ENCODE measurements at regions not wholly inside any gene's neighbourhood (a gene's known extent, or its start where the extent isn't known, plus 50 kb on each side); places are given as distances from the start of the nearest gene placed in this dataset.
A peak's percentile ranks its signal among the peaks of the same experiment; 100 is the strongest.

DNA sequence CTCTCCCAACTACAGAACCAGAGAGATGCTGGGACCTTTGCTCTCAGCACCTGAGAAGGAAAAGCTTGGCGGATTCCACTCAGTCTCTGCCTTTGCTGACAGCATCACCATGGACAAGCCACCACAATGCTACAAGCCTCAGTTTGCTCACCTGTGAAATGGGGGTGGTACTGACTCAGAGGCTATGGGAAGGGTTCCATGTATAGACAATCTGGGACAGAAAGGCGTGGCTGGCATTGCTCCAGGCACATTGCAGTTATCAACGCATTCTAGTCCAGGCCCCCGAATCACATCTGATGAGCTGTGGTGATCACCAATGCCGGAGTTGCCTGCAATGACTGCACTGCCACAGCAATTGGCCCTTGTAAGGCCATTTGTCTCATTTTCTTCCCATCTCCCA is 72.6 kb downstream of the ISX start:
- peaks cover 0 to 3% of the 10 kb centered on the region in 2 donors for H3K27me3 ChIP-seq (ENCODE audit: control insufficient read depth in 2 of 2, insufficient read depth in 2 of 2, low read length in 2 of 2)
- H3K9ac ChIP-seq (ENCODE audit: low read depth in 1 of 2, low read length in 2 of 2) = no peak overlapping the region
- no peak overlapping the region for H3K4me3 ChIP-seq (ENCODE audit: low read length in 2 of 2)
- peaks cover 16 to 23% of the 10 kb centered on the region in 2 donors for H3K4me1 ChIP-seq (ENCODE audit: control insufficient read depth in 2 of 2, insufficient read depth in 2 of 2, low read length in 2 of 2)
- H3K36me3 ChIP-seq (ENCODE audit: control insufficient read depth in 2 of 2, insufficient read depth in 2 of 2, low read length in 2 of 2) = no peaks in the 10 kb centered on the region
- H3K9me3 ChIP-seq (ENCODE audit: control insufficient read depth in 2 of 2, low read length in 2 of 2) = no peaks in the 10 kb centered on the region
- H3K27ac ChIP-seq (ENCODE audit: low read depth in 2 of 2, low read length in 2 of 2) = no peak overlapping the region

- Histone ChIP-seq H3K4me1 (ENCODE audit: control insufficient read depth in 2 of 2, insufficient read depth in 2 of 2, low read length in 2 of 2) (no peaks in the 10 kb centered on the region), H3K27ac (ENCODE audit: low read depth in 2 of 2, low read length in 2 of 2) (no peak overlapping the region), H3K9ac (ENCODE audit: low read depth in 1 of 2, low read length in 2 of 2) (peak overlapping the region in 1 of 2 donors; percentile 28)
Measured at GRCh38 chr22:35140879-35141745, 75.2 kb downstream of the ISX start.

DNA sequence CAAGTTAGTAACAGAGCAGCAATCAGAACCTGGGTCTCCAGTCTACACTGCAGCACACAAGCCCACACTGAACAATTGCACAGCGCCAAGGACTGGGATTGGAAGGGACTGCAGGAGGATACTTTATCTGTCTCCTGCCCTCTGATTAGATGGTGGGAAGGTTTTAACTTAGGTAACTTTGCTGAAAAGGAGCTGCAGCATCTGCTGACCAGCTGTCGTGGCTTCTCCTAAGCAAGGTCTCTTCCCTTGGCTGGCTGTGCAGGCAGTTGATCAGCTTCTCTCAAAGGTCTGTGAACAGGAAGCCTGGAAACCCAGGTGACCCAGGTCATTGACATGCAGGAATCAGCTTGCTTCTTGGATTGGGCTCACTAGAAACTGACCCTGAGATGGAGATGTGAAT is 82.4 kb downstream of the ISX start:
- Histone ChIP-seq H3K4me1 (ENCODE audit: control insufficient read depth in 2 of 2, insufficient read depth in 2 of 2, low read length in 2 of 2) (no peaks in the 10 kb centered on the region), H3K4me3 (ENCODE audit: low read length in 2 of 2) (no peak overlapping the region), H3K27ac (ENCODE audit: low read depth in 2 of 2, low read length in 2 of 2) (no peak overlapping the region), H3K9me3 (ENCODE audit: control insufficient read depth in 2 of 2, low read length in 2 of 2) (no peaks in the 10 kb centered on the region), H3K9ac (ENCODE audit: low read depth in 1 of 2, low read length in 2 of 2) (no peak overlapping the region), H3K36me3 (ENCODE audit: control insufficient read depth in 2 of 2, insufficient read depth in 2 of 2, low read length in 2 of 2) (no peaks in the 10 kb centered on the region), H3K27me3 (ENCODE audit: control insufficient read depth in 2 of 2, insufficient read depth in 2 of 2, low read length in 2 of 2) (no peaks in the 10 kb centered on the region)

More at GRCh38 chr22:35140879-35141745, 75.2 kb downstream of the ISX start:
- Histone ChIP-seq H3K36me3 (ENCODE audit: control insufficient read depth in 2 of 2, insufficient read depth in 2 of 2, low read length in 2 of 2) (no peaks in the 10 kb centered on the region), H3K9me3 (ENCODE audit: control insufficient read depth in 2 of 2, low read length in 2 of 2) (no peaks in the 10 kb centered on the region), H3K27me3 (ENCODE audit: control insufficient read depth in 2 of 2, insufficient read depth in 2 of 2, low read length in 2 of 2) (no peaks in the 10 kb centered on the region), H3K4me3 (ENCODE audit: low read length in 2 of 2) (no peak overlapping the region)

DNA sequence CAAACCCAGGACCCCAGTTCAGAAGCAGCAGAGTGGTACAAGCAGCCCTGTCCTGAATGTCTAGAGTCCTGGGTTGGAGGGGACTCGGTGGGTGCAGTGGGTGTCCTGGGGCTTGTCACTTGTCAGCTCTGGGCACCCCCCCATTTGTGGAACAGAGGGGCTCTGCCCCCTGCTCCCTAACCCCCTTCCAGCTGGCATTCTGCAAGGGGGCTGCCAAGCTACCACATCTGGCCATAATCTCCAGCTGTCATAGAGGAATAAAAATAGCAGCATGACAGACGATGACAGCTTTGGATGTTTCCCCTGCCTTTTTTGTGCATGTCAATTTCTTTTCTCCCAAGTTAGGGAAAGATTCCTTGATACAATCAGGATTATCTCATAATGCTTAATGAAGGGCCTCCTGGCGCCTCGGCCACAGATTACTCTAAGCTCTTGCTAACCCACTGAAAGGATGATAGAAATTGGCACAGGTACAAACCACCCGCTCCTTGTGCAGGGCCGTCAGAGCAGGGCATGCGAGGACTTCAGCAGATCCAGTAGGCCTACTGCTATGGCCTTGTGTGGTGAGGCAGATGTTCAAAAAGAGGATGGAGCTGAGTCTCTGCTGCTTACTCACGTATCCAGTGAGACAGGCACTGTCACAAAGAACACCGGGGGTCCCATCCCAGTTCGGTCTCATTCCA is 83.0 kb downstream of the ISX start:
- Histone ChIP-seq H3K36me3 (ENCODE audit: control insufficient read depth in 2 of 2, insufficient read depth in 2 of 2, low read length in 2 of 2) (no peaks in the 10 kb centered on the region), H3K9me3 (ENCODE audit: control insufficient read depth in 2 of 2, low read length in 2 of 2) (no peaks in the 10 kb centered on the region), H3K4me3 (ENCODE audit: low read length in 2 of 2) (no peak overlapping the region), H3K4me1 (ENCODE audit: control insufficient read depth in 2 of 2, insufficient read depth in 2 of 2, low read length in 2 of 2) (no peaks in the 10 kb centered on the region), H3K9ac (ENCODE audit: low read depth in 1 of 2, low read length in 2 of 2) (no peak overlapping the region), H3K27me3 (ENCODE audit: control insufficient read depth in 2 of 2, insufficient read depth in 2 of 2, low read length in 2 of 2) (no peaks in the 10 kb centered on the region), H3K27ac (ENCODE audit: low read depth in 2 of 2, low read length in 2 of 2) (no peak overlapping the region)

- Histone ChIP-seq H3K9me3 (ENCODE audit: control insufficient read depth in 2 of 2, low read length in 2 of 2) (no peaks in the 10 kb centered on the region), H3K4me1 (ENCODE audit: control insufficient read depth in 2 of 2, insufficient read depth in 2 of 2, low read length in 2 of 2) (no peaks in the 10 kb centered on the region), H3K9ac (ENCODE audit: low read depth in 1 of 2, low read length in 2 of 2) (no peak overlapping the region), H3K27me3 (ENCODE audit: control insufficient read depth in 2 of 2, insufficient read depth in 2 of 2, low read length in 2 of 2) (peaks cover 0 to 4% of the 10 kb centered on the region in 2 donors), H3K36me3 (ENCODE audit: control insufficient read depth in 2 of 2, insufficient read depth in 2 of 2, low read length in 2 of 2) (no peaks in the 10 kb centered on the region), H3K27ac (ENCODE audit: low read depth in 2 of 2, low read length in 2 of 2) (no peak overlapping the region), H3K4me3 (ENCODE audit: low read length in 2 of 2) (no peak overlapping the region)
Measured at GRCh38 chr22:35150183-35151107, 84.5 kb downstream of the ISX start.

DNA sequence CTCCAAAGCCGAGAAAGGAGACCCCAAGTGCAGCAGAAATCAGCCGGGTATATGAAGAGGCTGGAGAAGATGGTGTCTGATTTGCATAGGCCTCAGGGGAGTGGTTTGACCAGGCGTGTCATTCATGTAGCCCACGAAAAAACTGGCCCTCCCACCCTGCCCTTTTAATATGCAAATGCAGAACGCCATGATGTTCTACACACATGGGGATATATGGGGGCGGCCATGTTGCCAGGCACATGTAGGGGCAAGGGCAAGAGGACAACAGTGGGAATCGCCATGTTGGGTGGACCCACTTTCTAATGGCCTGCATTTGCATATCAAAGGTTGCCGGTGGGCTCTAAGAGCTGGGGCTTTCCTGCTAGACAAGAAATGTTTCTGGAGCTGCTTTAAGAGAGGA is 86.4 kb downstream of the ISX start:
- H3K27me3 ChIP-seq (ENCODE audit: control insufficient read depth in 2 of 2, insufficient read depth in 2 of 2, low read length in 2 of 2) = peaks cover 1 to 4% of the 10 kb centered on the region in 2 donors
- H3K27ac ChIP-seq (ENCODE audit: low read depth in 2 of 2, low read length in 2 of 2) = no peak overlapping the region
- no peaks in the 10 kb centered on the region for H3K4me1 ChIP-seq (ENCODE audit: control insufficient read depth in 2 of 2, insufficient read depth in 2 of 2, low read length in 2 of 2)
- H3K9ac ChIP-seq (ENCODE audit: low read depth in 1 of 2, low read length in 2 of 2) = no peak overlapping the region
- no peak overlapping the region for H3K4me3 ChIP-seq (ENCODE audit: low read length in 2 of 2)
- no peaks in the 10 kb centered on the region for H3K36me3 ChIP-seq (ENCODE audit: control insufficient read depth in 2 of 2, insufficient read depth in 2 of 2, low read length in 2 of 2)
- H3K9me3 ChIP-seq (ENCODE audit: control insufficient read depth in 2 of 2, low read length in 2 of 2) = no peaks in the 10 kb centered on the region

DNA sequence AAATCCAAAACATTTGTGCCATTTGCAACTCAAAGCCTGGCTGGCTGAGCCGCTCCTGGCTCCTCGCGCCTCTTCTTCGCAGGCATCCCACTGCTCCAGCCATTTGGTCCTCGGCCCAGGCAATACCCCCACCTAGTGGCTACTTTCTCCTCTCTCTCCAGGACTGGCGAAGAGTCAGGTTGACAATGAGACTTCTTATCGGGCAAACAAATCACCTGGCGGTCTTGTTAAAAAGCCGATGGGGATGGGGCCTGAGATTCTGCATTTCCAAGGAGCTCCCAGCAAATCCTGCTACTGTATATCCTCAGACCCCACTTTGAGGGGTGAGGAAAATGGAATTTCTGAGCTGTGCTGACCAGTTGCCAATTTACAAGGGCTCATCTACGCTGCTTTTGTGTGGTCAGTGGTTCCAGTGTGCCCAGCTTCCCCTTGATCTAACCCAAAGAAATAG is 89.0 kb downstream of the ISX start:
- Histone ChIP-seq H3K4me3 (ENCODE audit: low read length in 2 of 2) (no peak overlapping the region), H3K9ac (ENCODE audit: low read depth in 1 of 2, low read length in 2 of 2) (no peak overlapping the region), H3K27me3 (ENCODE audit: control insufficient read depth in 2 of 2, insufficient read depth in 2 of 2, low read length in 2 of 2) (peaks cover 3 to 4% of the 10 kb centered on the region in 2 donors), H3K4me1 (ENCODE audit: control insufficient read depth in 2 of 2, insufficient read depth in 2 of 2, low read length in 2 of 2) (no peaks in the 10 kb centered on the region), H3K27ac (ENCODE audit: low read depth in 2 of 2, low read length in 2 of 2) (no peak overlapping the region), H3K9me3 (ENCODE audit: control insufficient read depth in 2 of 2, low read length in 2 of 2) (no peaks in the 10 kb centered on the region), H3K36me3 (ENCODE audit: control insufficient read depth in 2 of 2, insufficient read depth in 2 of 2, low read length in 2 of 2) (no peaks in the 10 kb centered on the region)

- no peak overlapping the region for H3K27ac ChIP-seq (ENCODE audit: low read depth in 2 of 2, low read length in 2 of 2)
- no peak overlapping the region for H3K9ac ChIP-seq (ENCODE audit: low read depth in 1 of 2, low read length in 2 of 2)
- H3K4me3 ChIP-seq (ENCODE audit: low read length in 2 of 2) = no peak overlapping the region
- peaks cover 3 to 4% of the 10 kb centered on the region in 2 donors for H3K27me3 ChIP-seq (ENCODE audit: control insufficient read depth in 2 of 2, insufficient read depth in 2 of 2, low read length in 2 of 2)
- H3K9me3 ChIP-seq (ENCODE audit: control insufficient read depth in 2 of 2, low read length in 2 of 2) = no peaks in the 10 kb centered on the region
- H3K4me1 ChIP-seq (ENCODE audit: control insufficient read depth in 2 of 2, insufficient read depth in 2 of 2, low read length in 2 of 2) = no peaks in the 10 kb centered on the region
- no peaks in the 10 kb centered on the region for H3K36me3 ChIP-seq (ENCODE audit: control insufficient read depth in 2 of 2, insufficient read depth in 2 of 2, low read length in 2 of 2)
Measured at GRCh38 chr22:35155403-35156025, 89.6 kb downstream of the ISX start.

- Histone ChIP-seq H3K4me3 (ENCODE audit: low read length in 2 of 2) (no peak overlapping the region), H3K9ac (ENCODE audit: low read depth in 1 of 2, low read length in 2 of 2) (no peak overlapping the region), H3K9me3 (ENCODE audit: control insufficient read depth in 2 of 2, low read length in 2 of 2) (no peaks in the 10 kb centered on the region), H3K4me1 (ENCODE audit: control insufficient read depth in 2 of 2, insufficient read depth in 2 of 2, low read length in 2 of 2) (no peaks in the 10 kb centered on the region), H3K27me3 (ENCODE audit: control insufficient read depth in 2 of 2, insufficient read depth in 2 of 2, low read length in 2 of 2) (peaks cover 3 to 4% of the 10 kb centered on the region in 2 donors), H3K27ac (ENCODE audit: low read depth in 2 of 2, low read length in 2 of 2) (no peak overlapping the region), H3K36me3 (ENCODE audit: control insufficient read depth in 2 of 2, insufficient read depth in 2 of 2, low read length in 2 of 2) (no peaks in the 10 kb centered on the region)
Measured at GRCh38 chr22:35156945-35157344, 91.0 kb downstream of the ISX start.
